Activated CD4-positive, alpha-beta T cell treated with anti-CD3 and anti-CD28 coated beads for 36 hours (primary cell): ENCODE measurements at regions not wholly inside any gene's neighbourhood (a gene's known extent, or its start where the extent isn't known, plus 50 kb on each side); places are given as distances from the start of the nearest gene placed in this dataset.

Experiments used
- ATAC-seq: fragments of 200-7000 bp; cut with Tn5 transposase; one replicate; pipeline ENCODE4 v1.10.0; 2021; ENCODE audit warnings: mild to moderate bottlenecking, moderate library complexity
- CTCF ChIA-PET: fragments of 350-600 bp; sonication (Branson Sonifier 250); formaldehyde crosslinking; loops from one replicate; lab custom pipeline; 2021; ENCODE audit warnings: antibody characterized with exemption; lab: Charles Lee
- POLR2A ChIA-PET: fragments of 350-600 bp; sonication (Branson Sonifier 250); formaldehyde crosslinking; loops from one replicate; lab custom pipeline; 2021; ENCODE audit warnings: antibody characterized with exemption, inconsistent platforms; lab: Charles Lee
- DNase-seq: peaks from one replicate; pipeline ENCODE4 v3.0.0-alpha.2; 2020
- H3K27ac Mint-ChIP-seq: one replicate; pipeline ENCODE4 v1.8.0; 2021; ENCODE audit warnings: mixed read lengths
- H3K27me3 Mint-ChIP-seq: one replicate; pipeline ENCODE4 v1.8.0; 2021; ENCODE audit warnings: mixed read lengths
- H3K36me3 Mint-ChIP-seq: one replicate; pipeline ENCODE4 v1.8.0; 2021; ENCODE audit warnings: low read depth, mixed read lengths
- H3K4me1 Mint-ChIP-seq: one replicate; pipeline ENCODE4 v1.8.0; 2021; ENCODE audit warnings: mixed read lengths
- H3K4me3 Mint-ChIP-seq: one replicate; pipeline ENCODE4 v1.8.0; 2021; ENCODE audit warnings: mild to moderate bottlenecking, moderate library complexity, mixed read lengths
- H3K9me3 Mint-ChIP-seq: one replicate; pipeline ENCODE4 v1.8.0; 2021; ENCODE audit warnings: low read depth, mixed read lengths
- intact Hi-C, 2 experiments: fragments of 100-400 bp; cut with DNase I in 1 of 2; cut with micrococcal nuclease in 1 of 2; formaldehyde crosslinking; loops; one replicate each; pipeline versions ENCODE4 v1.14.2 to v1.15.1; 2022 to 2024; cut with DNase I, micrococcal nuclease

DNA sequence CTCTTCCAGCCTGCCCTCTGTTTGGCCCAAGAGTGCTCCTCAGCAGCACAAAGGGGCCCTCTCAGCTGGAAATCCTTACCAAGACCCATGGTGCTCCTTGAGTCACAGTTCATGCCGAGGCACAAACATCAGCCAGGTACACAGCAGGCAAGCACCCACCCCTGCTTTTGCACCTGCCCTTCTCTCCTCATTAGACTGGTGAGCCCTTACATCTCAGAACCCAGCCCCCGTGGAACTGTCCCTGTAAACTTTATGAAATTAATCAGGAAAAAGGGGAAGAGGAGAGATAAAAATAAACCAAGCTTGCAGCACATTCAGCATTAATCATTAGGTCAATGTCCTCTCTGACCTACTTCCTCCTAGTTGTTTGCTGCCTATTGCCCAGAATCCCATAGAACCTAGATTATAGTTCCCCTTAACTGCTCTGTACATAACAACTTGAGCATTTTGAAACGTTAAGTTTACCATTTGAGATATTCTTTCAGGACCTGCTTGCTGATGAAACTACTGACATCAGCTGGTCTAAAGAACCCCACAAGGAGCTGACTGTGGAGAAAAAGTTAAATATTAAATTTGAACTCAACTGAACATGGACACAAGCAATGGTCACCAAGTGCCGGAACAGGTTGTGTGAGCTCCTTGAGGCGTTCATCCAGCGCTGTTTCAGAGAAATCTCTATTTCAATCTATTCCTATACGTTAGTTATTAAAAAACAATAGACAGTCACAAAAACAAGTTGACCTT lies 738.4 kb downstream of the MATN1 start:
- intact Hi-C loops, result no loop called here
- ATAC-seq (no peak), DNase-seq (no peak)
- no peaks in the 10 kb centered on the region for H3K36me3 Mint-ChIP-seq
- no peak overlapping the region for H3K4me3 Mint-ChIP-seq
- H3K9me3 Mint-ChIP-seq, result peaks cover 8% of the 10 kb centered on the region
- peaks cover 16% of the 10 kb centered on the region for H3K27me3 Mint-ChIP-seq
- ChIA-PET POLR2A (no interaction called here), CTCF (interaction anchor here (0.6 kb wide), 1 partner anchor 470 kb away, joined by 3 read pairs; no protein-coding TSS in a partner anchor)
- no peaks in the 10 kb centered on the region for H3K4me1 Mint-ChIP-seq
- H3K27ac Mint-ChIP-seq, result no peak overlapping the region

DNA sequence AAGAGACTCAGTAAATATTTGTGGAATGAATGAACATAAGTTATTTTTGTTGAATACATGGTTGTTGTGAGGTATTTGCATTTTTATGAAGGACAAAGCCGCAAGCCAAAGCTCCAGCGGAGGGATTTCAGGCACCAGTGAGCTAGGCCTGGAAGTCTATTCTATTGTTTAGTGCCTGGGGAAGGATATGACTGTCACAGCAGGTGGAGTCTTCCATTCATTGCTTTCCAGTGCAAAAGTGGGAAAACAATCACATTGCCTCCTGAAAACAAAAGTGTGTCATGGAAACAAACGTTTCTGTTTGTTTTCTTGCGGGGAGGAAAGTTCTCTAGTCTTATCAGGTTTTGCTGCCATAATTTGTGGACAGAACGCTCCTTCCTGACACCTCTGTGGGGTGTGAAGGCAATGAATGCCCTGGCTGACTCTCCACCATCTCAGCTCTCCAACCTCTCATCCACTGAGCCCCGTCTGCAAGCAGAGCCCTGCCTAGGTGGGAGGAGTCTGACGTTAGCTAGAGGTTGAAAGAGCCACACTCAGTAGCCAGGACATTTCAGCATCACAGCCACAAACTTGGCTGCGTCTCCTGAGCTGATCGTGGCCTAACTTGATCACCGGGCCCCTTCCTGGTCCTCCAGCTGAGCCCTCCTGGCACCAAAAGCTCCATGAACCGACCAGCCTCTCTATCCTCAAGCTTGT lies 739.1 kb downstream of the MATN1 start:
- Mint-ChIP-seq H3K36me3 (no peaks in the 10 kb centered on the region), H3K4me3 (no peak overlapping the region), H3K4me1 (no peaks in the 10 kb centered on the region), H3K27ac (no peak overlapping the region), H3K27me3 (peaks cover 16% of the 10 kb centered on the region), H3K9me3 (peaks cover 8% of the 10 kb centered on the region)
- intact Hi-C loops, result no loop called here
- no peak for ATAC-seq
- ChIA-PET CTCF (no interaction called here), POLR2A (no interaction called here)
- DNase-seq, result no peak

DNA sequence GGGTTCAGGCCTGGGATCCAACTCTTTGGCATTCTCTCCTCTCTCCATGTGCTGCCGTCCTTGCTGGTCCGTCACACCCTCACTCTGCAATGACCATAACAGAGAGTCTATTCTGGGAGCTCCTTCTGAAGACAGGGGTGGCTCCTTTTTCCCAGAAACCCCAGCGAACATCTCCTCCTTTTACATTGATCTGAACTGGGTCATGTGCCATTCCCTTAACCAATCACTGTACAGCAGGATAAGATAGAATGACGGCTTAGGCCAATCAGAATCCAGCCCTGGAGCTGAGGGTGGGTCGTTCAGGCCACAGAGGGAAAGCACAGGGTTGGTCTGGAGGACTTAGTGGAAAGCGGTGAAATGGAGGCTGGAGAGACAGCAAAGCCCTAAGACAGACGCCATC lies 740.1 kb downstream of the MATN1 start:
- no peaks in the 10 kb centered on the region for H3K36me3 Mint-ChIP-seq
- ATAC-seq (no peak), DNase-seq (no peak)
- peaks cover 8% of the 10 kb centered on the region for H3K9me3 Mint-ChIP-seq
- no peak overlapping the region for H3K4me3 Mint-ChIP-seq
- ChIA-PET POLR2A (no interaction called here), CTCF (interaction anchor here (0.7 kb wide), 1 partner anchor 498 kb away, joined by 4 read pairs; no protein-coding TSS in a partner anchor)
- H3K4me1 Mint-ChIP-seq, result no peaks in the 10 kb centered on the region
- peaks cover 16% of the 10 kb centered on the region for H3K27me3 Mint-ChIP-seq
- no peak overlapping the region for H3K27ac Mint-ChIP-seq
- intact Hi-C loops, result no loop called here

DNA sequence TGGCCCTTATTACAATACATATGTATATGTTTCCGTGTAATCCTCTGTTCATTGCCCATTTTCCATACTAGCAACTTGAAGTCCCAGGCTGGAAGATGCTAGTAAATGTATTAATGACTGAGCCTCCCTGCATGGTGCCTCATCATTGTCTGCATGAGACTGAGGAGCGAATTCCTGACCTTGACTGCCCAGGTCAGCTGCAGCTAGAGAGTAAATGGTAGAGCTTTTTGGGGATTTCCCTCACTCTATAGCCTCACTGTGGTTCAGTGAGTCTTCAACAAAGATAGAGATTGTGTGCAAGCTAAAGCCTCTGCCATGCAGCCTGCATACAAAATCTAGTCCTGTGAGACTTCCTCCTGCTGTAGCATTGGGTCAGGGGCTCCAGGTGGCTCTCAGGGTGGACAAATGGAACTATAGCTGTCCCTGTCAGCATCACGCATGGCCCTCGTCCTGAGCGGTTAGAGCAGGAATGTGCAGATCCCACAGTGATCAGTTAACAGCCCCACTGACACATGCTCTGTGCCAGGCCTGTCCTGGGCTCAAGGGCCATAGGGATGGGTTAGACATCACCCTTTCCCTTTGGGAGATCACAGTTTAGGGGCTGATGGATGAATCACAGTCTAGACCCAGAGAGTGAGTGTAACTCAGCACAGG lies 741.7 kb downstream of the MATN1 start:
- H3K4me3 Mint-ChIP-seq, result no peak overlapping the region

DNA sequence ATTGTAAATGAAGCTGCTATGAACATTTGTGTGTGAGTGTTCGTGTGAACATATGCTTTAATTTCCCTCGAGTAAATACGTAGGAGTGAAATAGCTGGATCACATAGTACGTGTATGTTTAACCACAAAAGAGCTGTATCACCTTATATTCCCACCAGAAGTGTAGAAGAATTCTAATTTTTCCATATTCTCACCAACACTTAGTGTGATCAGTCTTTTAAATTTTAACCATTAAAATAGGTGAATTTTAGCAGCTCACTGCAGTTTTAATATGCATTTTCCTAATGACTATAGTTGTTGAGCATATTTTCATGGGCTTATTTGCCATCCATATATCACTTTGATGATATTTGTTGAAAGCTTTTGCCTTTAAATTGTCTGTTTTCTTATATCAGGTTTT lies 741.2 kb downstream of the PTPRU start:
- Mint-ChIP-seq H3K4me3 (no peak overlapping the region), H3K36me3 (no peaks in the 10 kb centered on the region), H3K9me3 (peaks cover 15% of the 10 kb centered on the region), H3K27me3 (peaks cover 17% of the 10 kb centered on the region), H3K4me1 (peaks cover 8% of the 10 kb centered on the region), H3K27ac (no peak overlapping the region)
- CTCF ChIA-PET, result no interaction called here
- ATAC-seq (no peak), DNase-seq (no peak)
- intact Hi-C loops, result no loop called here
- POLR2A ChIA-PET, result no interaction called here

More for the DNA sequence above, 741.7 kb downstream of the MATN1 start:
- no peaks in the 10 kb centered on the region for H3K4me1 Mint-ChIP-seq
- no peak overlapping the region for H3K27ac Mint-ChIP-seq
- H3K9me3 Mint-ChIP-seq, result peaks cover 12% of the 10 kb centered on the region
- DNase-seq (no peak), ATAC-seq (no peak)
- CTCF ChIA-PET, result no interaction called here
- H3K36me3 Mint-ChIP-seq, result no peaks in the 10 kb centered on the region
- POLR2A ChIA-PET, result no interaction called here
- H3K27me3 Mint-ChIP-seq, result peaks cover 16% of the 10 kb centered on the region
- intact Hi-C loops, result no loop called here

DNA sequence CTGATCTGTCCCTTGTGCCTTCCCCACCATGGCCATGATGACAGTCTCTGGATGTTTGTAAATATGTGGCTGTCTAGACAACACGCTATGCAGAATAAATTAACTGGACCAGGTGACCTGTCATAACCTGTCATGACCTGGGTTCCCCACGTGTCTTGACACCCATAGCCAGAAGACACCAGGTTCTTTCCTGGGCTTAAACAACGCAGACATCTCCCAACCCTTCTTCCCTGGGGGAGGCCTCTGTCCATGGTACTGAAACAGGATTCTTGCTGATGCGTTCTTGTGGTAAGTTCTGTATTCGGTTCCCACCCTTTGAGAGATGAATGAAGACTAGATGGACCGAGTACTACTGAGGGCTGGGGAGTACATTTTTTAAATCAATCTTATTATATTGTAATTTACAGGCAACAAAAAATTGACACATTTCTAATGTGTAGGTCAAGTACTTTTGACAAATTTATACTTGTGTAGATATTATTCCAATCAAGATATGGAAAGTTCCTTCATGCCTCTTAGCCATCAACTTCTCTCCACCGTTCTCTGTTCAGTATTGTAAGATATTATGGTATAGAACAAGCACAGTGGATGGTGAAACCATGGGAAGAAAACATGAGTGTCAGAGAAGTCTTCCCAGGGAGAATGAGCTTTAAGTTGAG lies 738.8 kb downstream of the PTPRU start:
- no peak overlapping the region for H3K27ac Mint-ChIP-seq
- no peak for ATAC-seq
- H3K9me3 Mint-ChIP-seq, result peaks cover 7% of the 10 kb centered on the region
- no peaks in the 10 kb centered on the region for H3K36me3 Mint-ChIP-seq
- H3K4me3 Mint-ChIP-seq, result no peak overlapping the region
- peak; percentile 25 for DNase-seq
- peaks cover 8% of the 10 kb centered on the region for H3K4me1 Mint-ChIP-seq
- ChIA-PET POLR2A (no interaction called here), CTCF (no interaction called here)
- intact Hi-C loops, result no loop called here
- peaks cover 18% of the 10 kb centered on the region for H3K27me3 Mint-ChIP-seq

DNA sequence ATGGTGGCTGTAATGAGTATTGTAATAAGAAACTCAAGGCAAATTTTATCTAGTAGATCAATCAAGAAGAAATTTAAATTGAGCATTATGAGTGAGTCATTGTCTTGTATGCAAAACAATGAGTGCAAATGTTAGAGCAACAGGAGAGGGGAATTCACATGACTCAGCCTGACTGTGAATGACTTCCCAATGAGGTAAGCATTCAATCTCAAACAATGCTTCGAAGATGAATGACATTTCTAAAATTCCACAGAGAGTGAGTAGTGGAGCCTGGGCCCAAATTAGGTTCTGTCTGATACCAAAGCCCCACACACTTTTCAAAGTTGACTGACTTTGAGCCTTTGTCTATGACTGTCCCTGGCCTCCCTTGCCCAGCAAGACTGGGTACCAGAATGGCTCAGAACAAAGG lies 738.0 kb downstream of the PTPRU start:
- Mint-ChIP-seq H3K36me3 (no peaks in the 10 kb centered on the region), H3K4me3 (no peak overlapping the region), H3K9me3 (peaks cover 7% of the 10 kb centered on the region), H3K4me1 (peaks cover 8% of the 10 kb centered on the region), H3K27ac (no peak overlapping the region), H3K27me3 (peaks cover 18% of the 10 kb centered on the region)
- ChIA-PET POLR2A (no interaction called here), CTCF (no interaction called here)
- intact Hi-C loops, result no loop called here
- ATAC-seq (peak; percentile 82), DNase-seq (no peak)

DNA sequence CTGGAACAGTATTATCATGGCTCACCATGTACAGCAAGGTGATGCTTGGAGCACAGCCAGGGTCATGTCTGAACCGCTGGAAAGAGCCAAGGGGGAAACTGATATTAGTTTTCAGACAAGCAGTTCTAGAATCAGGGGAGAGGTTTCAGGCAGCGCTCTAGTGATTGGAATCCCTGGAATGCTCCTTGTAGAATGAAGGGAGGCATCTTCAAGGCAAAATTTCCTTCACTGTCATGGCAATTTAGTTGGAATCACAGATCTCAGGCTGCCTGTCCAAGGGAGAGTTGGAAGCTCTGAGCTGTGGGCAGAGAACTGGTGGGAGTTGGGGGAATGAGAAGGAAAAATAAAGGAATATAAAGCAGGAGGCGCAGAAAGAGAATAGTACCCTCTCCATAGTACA lies 737.1 kb downstream of the PTPRU start:
- Mint-ChIP-seq H3K4me3 (no peak overlapping the region), H3K36me3 (no peaks in the 10 kb centered on the region), H3K27ac (no peak overlapping the region), H3K9me3 (peaks cover 7% of the 10 kb centered on the region), H3K4me1 (peaks cover 8% of the 10 kb centered on the region), H3K27me3 (peaks cover 18% of the 10 kb centered on the region)
- ChIA-PET POLR2A (no interaction called here), CTCF (no interaction called here)
- ATAC-seq, result no peak
- no peak for DNase-seq
- intact Hi-C loops, result no loop called here

DNA sequence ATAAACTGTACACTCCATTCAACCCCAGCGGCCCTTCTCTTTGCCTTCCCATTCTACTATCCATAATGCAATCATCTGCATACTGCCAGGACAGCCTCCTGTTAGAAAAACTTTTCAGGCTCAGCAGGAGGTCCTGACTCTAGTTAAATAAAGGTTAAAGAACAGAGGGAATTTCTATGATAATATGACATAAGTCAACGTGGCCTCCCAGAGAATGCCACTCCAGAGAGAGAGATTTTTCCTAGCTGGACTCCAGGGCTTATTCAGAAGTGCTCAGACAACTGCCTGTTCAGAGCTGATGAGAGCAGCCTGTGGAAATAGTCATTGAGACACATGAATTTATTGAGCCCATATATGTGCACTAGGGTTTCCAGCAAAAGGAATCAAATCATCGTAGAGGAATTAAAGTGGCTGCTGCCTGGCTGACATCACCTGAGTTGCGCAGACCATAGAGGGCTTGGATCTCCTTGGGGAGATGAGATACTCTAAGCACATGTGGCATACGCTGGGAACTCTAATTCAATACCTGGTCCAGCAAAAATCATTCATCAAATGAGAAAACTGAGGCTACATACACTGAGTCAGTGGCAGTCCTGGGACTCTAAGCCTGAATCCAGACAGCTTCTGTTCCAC lies 736.2 kb downstream of the PTPRU start:
- CTCF ChIA-PET, result no interaction called here
- no peak overlapping the region for H3K27ac Mint-ChIP-seq
- peaks cover 18% of the 10 kb centered on the region for H3K27me3 Mint-ChIP-seq
- no peaks in the 10 kb centered on the region for H3K36me3 Mint-ChIP-seq
- ATAC-seq, result no peak
- POLR2A ChIA-PET, result no interaction called here
- peaks cover 8% of the 10 kb centered on the region for H3K4me1 Mint-ChIP-seq
- no peak overlapping the region for H3K4me3 Mint-ChIP-seq
- no peak for DNase-seq
- peaks cover 4% of the 10 kb centered on the region for H3K9me3 Mint-ChIP-seq
- intact Hi-C loops, result no loop called here

DNA sequence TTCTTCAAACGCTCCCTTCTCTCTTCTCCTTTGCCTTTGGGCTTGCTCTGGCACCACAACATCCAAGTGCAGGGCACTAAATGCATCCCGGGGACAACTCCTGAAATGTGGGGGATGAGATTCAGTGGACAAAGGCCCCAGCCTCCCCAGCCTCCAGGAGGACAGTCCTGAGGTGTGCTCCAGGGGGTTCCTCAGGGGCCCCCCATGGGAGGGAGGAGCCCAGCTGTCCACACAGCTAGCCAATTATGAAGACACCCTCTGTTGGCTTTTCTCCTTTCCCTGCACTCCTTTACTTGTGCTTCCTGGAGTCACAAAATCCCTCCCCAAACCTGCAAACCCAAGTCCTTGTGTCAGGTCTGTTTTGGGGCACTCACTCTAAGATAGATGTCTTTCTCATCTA lies 735.4 kb downstream of the PTPRU start:
- Mint-ChIP-seq H3K4me1 (peaks cover 8% of the 10 kb centered on the region), H3K9me3 (peaks cover 3% of the 10 kb centered on the region), H3K4me3 (no peak overlapping the region), H3K36me3 (no peaks in the 10 kb centered on the region), H3K27ac (no peak overlapping the region), H3K27me3 (peaks cover 18% of the 10 kb centered on the region)
- DNase-seq (no peak), ATAC-seq (no peak)
- ChIA-PET POLR2A (no interaction called here), CTCF (no interaction called here)
- intact Hi-C loops, result no loop called here

DNA sequence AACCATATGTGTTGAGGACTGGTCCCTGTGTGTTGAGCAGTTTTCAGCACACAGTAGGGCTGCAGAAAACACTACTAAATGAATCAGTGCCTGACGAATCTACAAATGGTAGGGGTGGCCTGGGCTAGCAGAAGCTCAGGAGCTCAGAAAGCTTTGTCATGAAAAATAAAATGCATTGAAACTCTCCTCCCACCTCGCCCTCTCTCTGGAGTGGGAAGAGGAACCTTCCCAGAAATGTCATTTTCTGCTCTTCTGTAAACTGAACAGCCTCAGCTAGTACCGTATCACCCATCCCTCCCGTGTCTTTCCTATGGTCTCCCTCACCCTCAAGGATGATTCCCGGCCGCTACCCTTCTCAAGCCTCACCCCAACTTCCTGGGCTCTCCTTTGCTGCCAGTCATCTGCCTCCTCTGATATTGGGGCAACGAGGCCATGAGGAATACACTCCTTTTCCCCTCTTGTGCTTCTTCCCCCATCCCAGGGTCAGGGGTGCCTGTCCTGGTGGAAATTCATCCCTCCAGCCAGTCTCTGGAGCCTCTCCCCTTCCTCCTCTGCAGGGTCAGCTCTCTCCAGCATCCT lies 734.5 kb downstream of the PTPRU start:
- H3K27me3 Mint-ChIP-seq, result peaks cover 20% of the 10 kb centered on the region
- intact Hi-C loops, result no loop called here
- no peak overlapping the region for H3K27ac Mint-ChIP-seq

More for the DNA sequence above, 734.5 kb downstream of the PTPRU start:
- DNase-seq, result no peak
- Mint-ChIP-seq H3K9me3 (peaks cover 3% of the 10 kb centered on the region), H3K36me3 (no peaks in the 10 kb centered on the region), H3K4me3 (no peak overlapping the region), H3K4me1 (peaks cover 8% of the 10 kb centered on the region)
- POLR2A ChIA-PET, result no interaction called here
- no peak for ATAC-seq
- CTCF ChIA-PET, result no interaction called here
